Right hindlimb (tissue), 1 donor: ENCODE measurements at regions not wholly inside any gene's neighbourhood (a gene's known extent, or its start where the extent isn't known, plus 50 kb on each side); places are given as distances from the start of the nearest gene placed in this dataset.
A peak's percentile ranks its signal among the peaks of the same experiment; 100 is the strongest.

Experiments used
- DNase-seq: peaks from one replicate; pipeline ENCODE4 v3.0.0-alpha.2; 2018

DNA sequence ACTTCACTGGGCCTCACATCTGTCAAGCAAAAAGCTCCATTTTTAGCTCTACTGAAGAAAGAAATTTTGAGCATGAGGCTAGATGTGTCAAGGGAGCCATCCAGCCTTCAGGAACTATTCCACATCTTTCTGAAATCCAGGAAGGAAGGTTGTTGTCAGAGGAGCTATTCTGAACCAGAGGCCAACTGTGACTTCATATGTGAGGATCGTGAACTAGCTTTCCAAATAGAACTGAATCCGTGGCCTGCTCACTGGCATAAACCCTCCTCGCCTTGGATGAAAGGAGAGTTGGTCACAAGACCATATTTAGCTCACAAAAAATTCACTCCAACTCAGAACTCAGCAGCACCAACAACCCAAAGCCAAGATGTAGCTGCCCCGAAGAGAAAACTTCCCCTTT, 195.8 kb downstream of the FOXO1 start:
- DNase-seq = peak; percentile 63

DNA sequence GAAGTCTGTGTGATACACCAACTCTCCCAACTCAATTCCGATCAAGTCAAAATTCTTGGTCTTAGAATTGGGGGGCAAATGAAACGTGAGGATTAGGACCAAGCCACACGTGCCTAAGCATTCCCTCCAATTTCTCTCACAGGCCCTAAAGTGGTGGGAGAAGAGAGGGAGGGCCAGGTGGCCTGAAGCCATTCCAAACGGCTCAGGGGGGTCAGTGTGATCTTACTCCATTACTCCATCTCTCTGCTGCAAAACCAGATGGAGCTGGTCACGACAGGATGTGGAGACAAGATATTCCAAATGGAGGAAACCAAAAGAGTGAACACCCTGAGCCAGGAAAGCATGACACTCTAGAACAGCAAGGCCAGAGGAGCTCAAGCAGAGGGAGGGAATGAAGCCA, 195.4 kb downstream of the FOXO1 start:
- no peak for DNase-seq

DNA sequence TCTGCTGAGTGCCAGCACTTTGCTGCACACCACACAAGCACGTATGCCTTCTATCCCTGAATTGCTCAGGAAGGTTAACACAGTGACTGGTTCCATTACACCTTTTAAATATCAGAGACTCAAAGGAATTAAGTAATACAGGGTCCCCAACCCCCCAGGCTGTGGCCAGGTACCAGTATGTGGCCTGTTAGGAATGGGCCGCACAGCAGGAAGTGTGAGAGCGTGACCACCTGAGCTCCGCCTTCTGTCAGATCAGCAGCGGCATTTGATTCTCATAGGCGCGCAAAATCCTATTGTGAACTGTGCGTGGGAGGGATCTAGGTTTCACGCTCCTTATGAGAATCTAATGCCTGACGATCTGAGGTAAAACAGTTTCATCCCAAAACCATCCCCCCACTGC, 194.5 kb downstream of the FOXO1 start:
- no peak for DNase-seq

DNA sequence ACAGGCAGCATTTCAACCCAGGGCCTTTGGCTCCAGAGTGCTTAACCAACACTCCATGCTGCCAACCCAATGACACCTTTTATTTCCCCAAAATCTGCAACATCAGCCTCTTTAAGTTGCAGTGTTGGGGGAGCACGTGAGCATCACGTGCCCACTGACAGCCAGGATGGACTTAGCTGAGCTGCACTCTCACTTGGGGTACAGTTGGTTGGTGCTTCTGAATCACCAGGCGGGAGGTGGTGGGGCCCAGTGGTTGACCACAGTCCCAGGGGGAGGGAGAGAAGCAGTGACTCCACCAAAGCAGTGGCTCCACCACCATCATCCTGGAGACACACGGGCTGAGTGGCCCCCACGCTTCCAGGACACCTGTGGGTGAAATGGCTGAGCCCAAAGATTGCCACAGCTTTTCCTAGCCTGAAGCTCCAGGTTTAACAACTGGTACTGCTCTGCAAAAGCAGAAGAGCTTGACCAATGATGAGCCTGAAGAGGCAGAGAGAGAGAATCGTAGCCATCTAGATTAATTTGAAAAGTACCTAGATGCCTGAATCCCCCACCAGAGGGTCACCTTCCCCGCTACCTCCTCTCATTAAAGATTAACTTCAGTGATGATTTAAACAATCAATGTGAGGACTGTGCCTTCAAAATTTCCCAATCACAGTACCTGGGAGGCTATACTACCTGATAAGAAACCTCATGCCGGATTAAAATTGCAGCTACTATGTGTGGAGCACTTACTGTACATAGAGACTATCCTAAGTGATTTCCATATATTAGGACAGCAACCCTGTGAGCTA, 193.8 kb downstream of the FOXO1 start:
- no peak for DNase-seq

DNA sequence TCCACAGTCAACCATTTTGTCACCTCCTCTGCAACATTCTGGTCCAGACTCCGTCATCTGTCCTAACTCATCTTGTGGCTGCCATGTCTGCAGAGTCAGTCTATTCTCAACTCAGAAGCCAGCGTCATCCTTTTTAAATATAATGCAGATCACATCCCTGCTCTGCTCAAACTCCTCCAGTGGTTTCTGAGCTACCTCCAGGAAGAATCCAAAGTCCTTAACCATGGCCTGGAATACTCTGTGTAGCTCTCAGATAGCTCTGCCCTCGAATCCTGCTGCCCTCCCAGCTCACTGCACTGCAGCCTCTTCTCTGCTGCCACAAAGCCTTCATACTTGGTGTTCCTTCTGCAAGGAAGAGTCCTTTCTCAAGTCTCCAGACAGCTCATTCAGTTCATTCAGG, 190.8 kb downstream of the FOXO1 start:
- DNase-seq = no peak

DNA sequence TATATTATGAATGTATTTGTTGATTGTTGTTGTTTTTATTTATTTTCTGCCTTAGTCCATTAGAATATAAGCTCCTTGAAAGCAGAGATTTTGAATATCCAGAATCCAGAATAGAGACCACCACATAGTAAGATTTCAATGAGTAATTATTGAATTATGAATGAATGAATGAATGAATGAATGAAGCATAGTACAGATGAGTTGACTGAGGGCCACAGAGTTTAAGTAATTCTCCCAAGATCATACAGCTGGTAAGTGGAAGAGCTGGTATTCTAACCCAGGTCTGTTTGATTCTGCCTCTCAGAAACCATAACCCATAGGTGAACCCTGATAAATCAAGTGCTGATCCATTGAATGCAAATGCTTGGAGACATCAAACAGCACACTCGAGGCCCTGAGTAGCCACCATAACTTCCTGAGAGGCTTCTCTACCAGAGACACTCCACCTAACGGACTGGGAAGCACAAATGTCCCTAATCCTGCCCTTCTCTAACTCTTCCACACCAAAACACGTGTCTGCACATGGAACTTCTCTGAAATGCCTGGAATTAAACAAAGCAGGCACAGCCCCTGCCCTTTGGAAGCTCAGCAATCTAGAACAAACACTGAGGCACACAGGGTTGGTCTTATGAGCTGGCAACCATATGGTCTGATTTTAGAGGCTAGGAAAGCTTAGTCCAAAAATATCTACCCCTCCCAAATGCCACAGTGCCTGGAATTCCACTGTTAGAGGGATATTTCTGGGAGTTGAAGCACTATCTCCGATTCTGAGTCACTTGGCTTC, 190.1 kb downstream of the FOXO1 start:
- no peak for DNase-seq

DNA sequence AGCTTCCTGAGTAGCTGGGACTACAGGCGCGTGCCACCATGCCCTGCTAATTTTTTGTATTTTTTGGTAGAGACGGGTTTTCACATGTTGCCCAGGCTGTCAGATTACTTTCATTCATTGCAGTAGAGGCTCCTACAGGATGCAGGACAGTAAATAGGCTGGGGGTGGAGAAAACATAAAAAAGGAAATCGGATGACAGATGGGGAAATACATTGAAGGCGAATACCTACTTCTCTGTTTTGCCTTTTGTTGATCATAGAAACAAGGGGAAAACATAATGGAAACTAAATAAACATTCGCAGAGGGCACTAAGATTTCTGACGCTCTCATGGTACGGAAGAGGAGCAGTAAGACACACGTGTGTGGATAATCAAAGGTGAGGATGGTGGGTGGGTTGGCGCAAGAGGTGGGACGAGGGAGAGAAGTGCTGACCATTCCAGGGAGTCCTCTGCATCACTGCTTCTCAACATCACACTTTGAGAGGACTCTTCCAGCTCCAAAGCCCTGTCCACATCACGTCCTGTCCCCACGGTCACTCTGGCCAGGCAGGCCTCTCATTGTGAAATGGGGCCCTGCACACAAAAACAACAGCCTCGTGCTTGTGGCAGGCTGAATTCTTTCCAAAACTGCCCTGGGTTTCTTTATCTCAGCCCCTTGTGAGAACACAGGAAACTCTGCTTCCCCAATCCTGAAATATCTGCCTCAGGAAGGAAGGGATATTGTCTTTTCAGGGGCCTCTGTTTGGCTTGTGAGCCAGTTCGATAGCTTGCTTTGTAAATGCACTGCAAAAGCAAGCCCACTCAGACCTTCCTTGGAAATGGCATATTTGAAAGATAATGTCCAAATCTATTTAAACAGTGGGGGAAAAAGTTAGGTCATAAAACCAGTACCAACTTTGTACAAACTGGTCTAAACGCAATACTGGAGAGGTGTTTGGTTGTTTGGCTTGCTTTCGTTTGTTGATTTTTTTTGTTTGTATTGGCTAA, 188.5 kb downstream of the FOXO1 start:
- DNase-seq = no peak

DNA sequence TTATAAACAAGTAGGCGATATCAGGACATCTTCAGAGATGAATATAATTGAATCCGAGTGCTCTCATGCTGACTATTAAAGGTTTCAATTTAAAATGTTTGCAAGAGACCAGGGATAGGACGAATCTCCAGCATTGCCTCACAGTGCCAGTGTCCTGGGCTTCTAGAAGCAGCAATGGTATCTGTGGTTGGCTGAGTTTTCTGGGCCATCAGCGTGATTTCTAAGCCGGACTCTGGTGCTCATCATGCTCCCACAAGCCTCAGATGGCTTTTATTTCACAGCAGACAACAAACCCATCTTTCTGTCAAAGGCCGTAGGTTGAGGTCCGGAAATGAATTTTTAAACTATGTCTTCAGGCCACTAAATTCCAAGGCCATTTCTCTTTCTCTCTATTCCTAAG, 187.7 kb downstream of the FOXO1 start:
- no peak for DNase-seq

DNA sequence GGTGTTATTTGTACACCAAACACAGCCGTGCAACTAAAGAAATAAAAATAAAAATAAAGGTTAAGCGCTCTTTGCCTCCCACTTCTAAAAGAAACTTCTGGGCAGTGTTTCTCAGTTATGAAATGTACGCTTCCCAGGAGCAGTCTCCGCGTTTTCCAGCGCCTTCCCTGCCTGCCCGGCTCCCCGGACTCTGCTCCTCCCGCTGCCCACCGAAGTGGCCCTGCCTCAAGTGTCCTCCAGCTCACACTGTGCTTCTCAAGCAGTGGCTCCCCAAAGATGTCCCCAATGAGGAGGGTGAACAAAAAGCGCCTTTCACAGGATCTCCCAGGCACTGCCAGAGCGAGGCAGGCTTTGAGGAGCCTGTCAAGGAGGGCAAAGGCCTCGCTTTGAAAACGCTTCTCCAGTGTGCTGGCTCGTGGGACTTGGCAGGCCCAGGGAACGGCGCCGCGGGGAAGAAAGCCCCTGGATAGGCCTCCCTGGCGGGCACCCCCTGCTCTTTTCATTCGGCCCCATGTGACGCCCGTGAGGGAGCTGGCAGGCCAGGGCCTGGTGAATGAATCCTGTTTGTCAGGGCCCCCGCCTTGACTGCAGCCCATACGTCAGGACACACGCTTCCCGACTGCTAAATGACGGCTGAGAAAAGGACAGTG, 187.1 kb downstream of the FOXO1 start:
- no peak for DNase-seq

DNA sequence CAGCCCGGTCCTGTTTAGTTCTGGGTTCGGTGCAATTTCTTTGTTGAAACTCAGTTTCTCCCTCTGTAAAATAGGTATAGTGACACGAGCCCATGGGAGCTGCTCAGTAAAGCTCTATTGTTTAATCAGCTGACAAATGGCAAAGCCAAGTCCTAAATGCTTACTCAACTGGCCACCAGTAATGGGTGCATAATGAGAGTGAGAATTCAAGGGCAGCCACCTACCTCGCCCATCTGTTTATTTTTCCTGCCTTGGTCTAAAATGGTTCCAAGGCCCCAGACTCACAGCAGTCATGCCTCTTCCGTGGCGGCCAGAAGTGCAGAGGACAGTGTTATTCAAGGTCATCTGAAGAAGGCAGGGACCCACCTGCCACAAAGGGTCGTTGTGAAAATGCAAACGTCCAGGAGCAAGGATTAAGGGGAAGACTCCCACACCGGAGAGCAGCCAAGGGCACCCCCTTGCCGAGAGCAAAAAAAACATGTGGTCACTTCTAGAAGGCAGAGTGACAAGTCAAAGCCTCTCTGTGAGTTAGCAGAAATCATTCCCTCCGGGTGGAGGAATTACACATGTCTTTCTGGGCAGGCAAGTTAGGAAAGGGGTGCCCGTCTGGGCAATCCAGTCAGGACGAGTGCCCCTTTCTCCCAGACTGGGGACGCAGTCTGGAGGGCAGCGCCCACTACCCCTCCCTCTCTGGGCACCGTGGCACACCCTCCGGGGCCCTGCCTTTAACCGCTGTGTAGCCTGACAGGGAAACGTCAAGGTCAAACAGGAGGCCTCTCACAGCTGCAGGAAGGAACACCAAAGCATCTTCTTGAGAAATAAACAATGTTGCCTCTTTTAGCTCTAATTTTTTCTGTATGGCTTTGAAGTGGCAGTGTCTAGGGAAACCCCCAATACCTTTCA, 186.2 kb downstream of the FOXO1 start:
- no peak for DNase-seq

DNA sequence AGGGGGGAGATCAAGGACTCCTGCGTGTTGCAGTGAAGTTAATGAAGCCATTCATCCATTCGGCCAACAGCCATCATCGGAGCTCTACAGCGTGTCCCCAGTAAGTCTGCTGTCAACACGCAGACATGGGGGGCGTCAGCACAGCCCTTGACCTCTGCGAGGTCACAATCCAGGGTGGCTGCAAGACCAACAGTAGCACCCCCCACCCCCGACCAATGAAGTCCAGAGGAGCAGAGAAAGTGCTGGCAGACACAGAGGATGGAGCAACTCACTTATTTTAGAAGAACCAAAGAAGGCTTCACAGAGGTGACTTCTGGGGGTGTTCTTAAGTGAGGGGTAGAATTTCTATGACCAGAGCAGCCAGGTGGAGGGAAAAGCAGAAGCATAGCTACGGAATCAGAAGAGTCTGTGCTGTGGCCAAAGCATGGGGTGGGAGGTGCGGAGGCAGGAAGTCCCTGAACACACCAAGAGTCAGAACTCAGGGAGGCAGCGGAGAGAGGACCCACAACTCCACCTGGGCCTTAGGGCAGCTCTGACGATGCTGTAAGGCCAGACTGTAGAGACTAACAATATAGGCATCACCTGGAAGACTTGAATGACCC, 185.4 kb downstream of the FOXO1 start:
- DNase-seq = no peak

DNA sequence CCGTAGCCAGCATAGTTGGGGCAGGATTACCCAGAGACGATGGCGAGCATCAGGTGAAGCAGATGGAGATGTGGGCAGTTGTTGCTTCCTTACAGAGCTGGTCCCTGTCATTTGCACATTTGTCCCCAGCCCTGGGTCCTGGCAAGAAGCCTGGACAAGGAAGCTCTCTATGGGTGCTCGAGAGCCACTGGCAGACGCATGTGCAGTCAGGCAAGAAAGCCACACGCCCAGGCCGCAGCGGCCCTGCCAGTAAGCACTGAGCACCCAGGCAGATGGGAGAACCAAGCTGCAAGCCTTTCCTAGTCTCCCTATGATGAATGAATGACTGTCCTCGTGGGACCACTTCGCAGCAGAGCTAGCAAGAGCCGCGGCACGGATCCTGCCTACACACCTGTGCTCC, 182.8 kb downstream of the FOXO1 start:
- no peak for DNase-seq

DNA sequence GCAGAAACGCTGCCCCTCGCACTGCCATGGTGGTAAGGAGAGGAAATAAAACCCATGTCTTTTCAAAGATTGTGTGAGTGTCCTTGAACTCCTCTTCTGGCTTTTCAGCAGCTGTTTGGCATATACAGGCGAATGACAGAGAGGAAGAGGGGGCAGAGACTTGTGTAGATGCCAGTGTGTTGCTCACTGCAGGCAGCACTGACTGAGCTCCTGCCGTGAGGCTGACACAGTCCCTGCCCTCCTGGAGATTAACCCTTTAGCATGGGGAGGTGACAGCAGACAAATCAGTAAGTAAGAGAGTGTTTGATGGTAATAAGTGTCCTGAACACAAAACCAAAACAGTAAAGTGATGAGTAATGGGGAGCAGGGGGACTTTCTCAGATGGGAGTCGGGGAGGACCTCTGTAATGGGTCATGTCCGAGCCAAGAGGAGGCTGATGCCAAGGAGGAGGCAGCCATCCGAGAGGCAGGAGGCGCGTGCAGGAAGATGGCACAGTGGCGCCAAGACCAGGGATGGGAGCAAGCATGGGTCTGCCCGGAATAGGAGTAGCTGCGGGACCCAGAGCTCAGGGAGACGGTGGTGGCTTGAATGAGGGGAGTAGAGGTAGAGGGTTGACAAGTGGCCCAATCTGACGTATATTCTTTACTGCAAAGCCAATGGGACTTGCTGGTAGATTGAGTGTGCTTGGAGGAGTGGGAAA, 182.2 kb downstream of the FOXO1 start:
- DNase-seq = no peak

DNA sequence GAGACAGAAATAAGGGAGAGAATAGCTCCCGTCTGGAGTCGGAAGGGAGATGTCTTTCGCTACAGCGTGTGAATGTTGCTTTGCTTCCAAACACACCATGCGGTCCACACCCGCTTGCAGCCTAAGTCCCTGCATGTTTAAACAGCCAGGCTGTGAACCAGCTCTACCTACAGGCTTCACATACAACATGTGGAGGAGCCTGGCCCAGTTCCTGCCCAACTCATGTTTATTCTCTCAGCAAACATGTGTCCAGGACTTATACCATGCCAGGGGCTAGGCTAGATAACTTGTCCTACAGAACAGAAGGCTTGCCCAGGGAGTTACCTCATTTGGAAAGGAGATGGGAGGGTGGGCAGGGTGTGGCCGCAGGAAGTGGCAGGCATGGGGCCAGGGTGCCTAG, 181.5 kb downstream of the FOXO1 start:
- no peak for DNase-seq

DNA sequence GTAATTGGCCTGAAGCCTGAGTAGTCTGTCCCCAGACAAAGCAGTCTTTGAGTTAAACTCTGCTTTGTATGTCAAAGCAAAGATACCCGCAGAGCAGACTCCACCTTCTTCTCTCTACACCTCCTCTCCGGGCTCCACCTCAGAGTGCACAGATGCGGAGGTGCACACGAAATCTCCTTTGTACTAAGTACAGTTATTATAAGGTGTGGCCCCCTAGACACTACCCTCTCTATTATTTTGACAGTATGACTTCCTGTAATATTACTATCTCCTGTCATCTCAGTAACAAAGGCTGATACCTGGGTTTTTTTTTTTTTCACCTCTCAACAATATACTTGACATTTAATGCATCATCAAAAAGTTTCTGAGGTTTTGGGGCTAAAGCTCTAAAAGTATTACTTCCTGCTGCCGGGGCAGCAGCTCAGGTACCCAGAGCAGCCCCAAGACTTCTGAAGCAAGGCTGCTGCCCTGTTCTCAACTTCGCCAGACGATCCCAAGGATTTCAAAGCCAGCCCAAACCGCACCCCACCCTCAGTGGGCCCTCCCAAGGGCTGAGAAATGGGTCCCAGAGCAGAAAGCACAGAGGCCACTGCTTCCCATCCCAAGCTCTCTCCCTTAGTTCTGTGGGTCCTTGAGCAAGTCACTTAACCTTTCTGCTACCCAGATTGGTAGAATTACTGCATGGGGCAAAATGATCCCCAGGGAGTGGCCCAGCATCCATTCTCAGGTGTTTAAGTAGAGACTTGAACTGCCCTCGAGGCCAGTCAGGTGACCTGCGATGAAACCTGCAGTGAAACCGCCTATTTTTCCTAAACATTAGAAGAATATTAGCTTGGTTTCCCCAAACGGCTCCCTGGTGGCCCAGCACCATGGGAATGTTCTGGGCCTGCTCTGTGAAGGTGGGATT, 180.6 kb downstream of the FOXO1 start:
- DNase-seq = no peak

DNA sequence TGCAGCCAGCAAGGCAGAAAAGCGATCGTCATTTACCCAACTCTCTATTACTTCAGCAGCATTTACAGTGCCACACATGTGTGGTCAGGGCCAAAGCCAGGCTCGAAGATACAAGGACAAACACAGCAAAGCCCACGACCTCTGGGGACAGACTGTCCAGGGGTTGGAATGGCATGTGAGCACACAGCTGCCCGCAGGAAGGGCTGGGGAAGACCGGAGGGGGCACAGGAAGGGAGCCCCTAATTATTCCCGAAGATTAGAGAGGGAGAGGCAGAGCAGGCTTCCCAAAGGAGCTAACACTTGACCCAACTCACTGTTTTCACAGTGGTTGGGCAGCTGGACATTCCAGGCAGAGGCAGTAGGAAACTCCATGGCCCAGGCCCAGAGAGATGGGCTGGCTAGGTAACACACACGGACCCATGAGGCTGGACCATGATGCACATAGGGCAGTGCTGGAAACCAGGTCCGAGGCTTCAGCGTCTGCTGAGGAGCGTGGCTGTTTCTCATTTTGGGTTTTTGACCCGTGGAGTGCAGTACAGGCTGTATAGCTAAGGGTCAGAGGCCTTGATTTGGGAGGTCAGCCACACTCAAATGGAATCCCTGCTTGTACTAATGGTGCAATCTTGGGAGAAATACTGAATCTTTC, 179.8 kb downstream of the FOXO1 start:
- no peak for DNase-seq

DNA sequence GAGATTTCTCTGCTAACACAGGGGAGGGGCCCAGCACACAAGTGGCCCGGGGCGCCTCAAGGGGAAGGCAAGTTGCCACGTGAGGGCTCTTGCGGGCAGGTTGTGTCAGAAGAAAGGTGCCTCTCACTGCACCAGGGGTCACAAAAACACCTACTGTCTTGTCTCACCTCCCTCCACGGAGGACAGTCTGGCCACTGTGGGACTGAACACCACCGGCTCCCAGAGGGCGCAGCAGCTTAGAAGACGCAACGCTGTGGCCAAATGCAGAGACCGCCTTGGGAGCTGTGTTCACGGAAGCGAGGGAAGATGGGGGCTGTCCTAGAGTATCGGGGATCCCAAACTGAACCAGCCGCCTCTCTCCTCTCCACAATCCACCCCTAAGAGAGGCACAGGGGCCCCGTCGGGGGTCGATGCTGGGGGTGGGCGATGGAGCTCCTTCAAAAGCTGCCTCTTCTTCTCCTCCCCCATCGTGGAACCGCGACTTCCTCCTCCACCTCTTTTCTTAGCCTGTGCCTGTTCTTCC, 177.5 kb downstream of the FOXO1 start:
- DNase-seq = no peak

DNA sequence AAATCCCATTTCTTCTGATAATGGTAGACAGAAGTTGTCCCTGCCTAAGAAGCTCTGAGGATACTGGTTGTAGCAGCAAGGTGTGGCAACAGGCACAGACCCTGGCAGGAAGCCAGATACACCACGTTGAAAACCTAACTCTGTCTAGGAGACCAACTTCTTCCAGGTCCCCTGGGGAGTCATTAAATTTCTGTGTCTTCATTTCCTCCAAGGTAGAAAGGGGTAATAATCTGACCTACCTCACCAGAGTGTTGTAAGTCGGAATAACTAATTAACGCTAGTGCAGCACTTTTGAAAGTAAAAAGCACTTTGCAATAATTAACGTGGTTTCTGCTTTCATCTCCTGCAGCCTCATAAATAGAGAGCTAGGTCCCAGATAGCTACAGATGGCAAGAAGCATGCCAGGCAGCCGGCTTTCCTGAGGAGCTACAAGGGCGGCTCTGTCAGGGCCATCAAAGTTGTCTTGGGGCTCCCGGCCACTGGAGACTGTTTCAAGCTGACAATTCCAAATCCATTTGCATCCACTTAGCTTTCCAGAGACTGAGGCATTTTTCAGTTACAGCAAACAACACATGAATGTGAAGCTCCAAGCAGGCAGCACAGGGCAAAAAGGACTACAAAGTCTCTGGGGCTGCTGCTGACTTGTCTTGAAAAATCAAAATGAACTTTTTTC, 176.2 kb downstream of the FOXO1 start:
- no peak for DNase-seq
